Spleen (tissue), 11 donors: ENCODE measurements at regions not wholly inside any gene's neighbourhood (a gene's known extent, or its start where the extent isn't known, plus 50 kb on each side); places are given as distances from the start of the nearest gene placed in this dataset.

Experiments
- DNase-seq: peaks from one replicate; pipeline ENCODE4 v3.0.0-alpha.2; 2020
- H3K27ac ChIP-seq, 8 donors: fragments of 200-600 bp; sonication (generic) in 7 of 8; 1 replicate in 4 of 8; 2 replicates in 4 of 8; pipeline versions ENCODE4 v1.5.0 to v1.8.0; 2016 to 2021; ENCODE audit warnings: inconsistent platforms in 4 of 8, mild to moderate bottlenecking in 4 of 8, moderate library complexity in 1 of 8
- H3K27me3 ChIP-seq, 7 donors: fragments of 200-600 bp; sonication (generic) in 6 of 7; replicated peaks in 1 of 7; 1 replicate in 4 of 7; 2 replicates in 3 of 7; pipeline versions ENCODE4 v1.5.0 to v1.8.0; 2016 to 2021; ENCODE audit warnings: inconsistent platforms in 3 of 7, mild to moderate bottlenecking in 1 of 7
- H3K36me3 ChIP-seq, 6 donors: fragments of 200-600 bp; sonication (generic) in 5 of 6; 1 replicate in 4 of 6; 2 replicates in 2 of 6; pipeline versions ENCODE4 v1.5.0 to v1.8.0; 2016 to 2021; ENCODE audit warnings: inconsistent platforms in 2 of 6
- H3K4me1 ChIP-seq, 6 donors: fragments of 200-600 bp; sonication (generic) in 5 of 6; 1 replicate in 3 of 6; 2 replicates in 3 of 6; pipeline versions ENCODE4 v1.5.0 to v1.8.0; 2016 to 2021; ENCODE audit warnings: inconsistent platforms in 3 of 6
- H3K4me3 ChIP-seq, 8 donors: fragments of 200-600 bp; sonication (generic) in 7 of 8; 1 replicate in 4 of 8; 2 replicates in 4 of 8; pipeline versions ENCODE4 v1.5.0 to v1.8.0; 2016 to 2021; ENCODE audit warnings: inconsistent platforms in 4 of 8, mild to moderate bottlenecking in 4 of 8, moderate library complexity in 2 of 8
- H3K9me3 ChIP-seq, 8 donors: fragments of 200-600 bp; sonication (generic) in 7 of 8; 1 replicate in 4 of 8; 2 replicates in 4 of 8; pipeline versions ENCODE4 v1.5.0 to v1.8.0; 2016 to 2021; ENCODE audit warnings: inconsistent platforms in 4 of 8
- CTCF ChIP-seq, 11 experiments: fragments of 200-600 bp in 7 of 11; fragments of 450-650 bp in 4 of 11; sonication (generic) in 4 of 11; IDR thresholded peaks in 8 of 11; conservative IDR thresholded peaks in 3 of 11; 1 replicate in 7 of 11; 2 replicates in 4 of 11; pipeline versions ENCODE4 v1.4.0 to v1.8.0; 2016 to 2021; ENCODE audit warnings: antibody characterized with exemption in 11 of 11, inconsistent platforms in 4 of 11, mild to moderate bottlenecking in 1 of 11
- POLR2A ChIP-seq, 3 donors: fragments of 450-650 bp; IDR thresholded peaks; one replicate each; pipeline ENCODE4 v1.5.1; 2017; ENCODE audit warnings: antibody characterized with exemption in 3 of 3, mild to moderate bottlenecking in 1 of 3
- POLR2AphosphoS5 ChIP-seq, 3 donors: sonication (generic); formaldehyde crosslinking; IDR thresholded peaks; one replicate each; pipeline ENCODE4 v1.5.1; 2017; ENCODE audit warnings: antibody characterized with exemption in 3 of 3
- WGBS, 5 donors: extraction: QIAGEN DNeasy Blood & Tissue Kit in 3 of 5; methylation state at CpG; one replicate each; pipeline versions ENCODE4 v1.1.5 to v1.1.7; 2013 to 2018; 5-methylcytosine and 5-hydroxymethylcytosine counted together
- intact Hi-C: fragments of 100-400 bp; cut with DNase I; formaldehyde crosslinking; loops from one replicate; pipeline ENCODE4 v1.15.0; 2023; ENCODE audit warnings: low total_unique reads
- donor health status: healthy with polysubstance abuse.
- donor health status: DM: no; HTN: no; CAD: no; lungs with moderate emphysema.
- donor health status: DM: no; HTN: no; CAD: no.
- donor health status: Bipolar disorder and iron deficiency.
- donor health status: healthy.
- donor health status: DM: no; HTN: no; CAD: no.
- donor health status: DM: yes; HTN: yes; CAD: no.

GRCh38 chr16:26993963-26994362 lies 72.8 kb upstream of the C16orf82 start:
- Histone ChIP-seq H3K4me1 (no peaks in the 10 kb centered on the region), H3K9me3 (peaks cover 0 to 19% (median 13%) of the 10 kb centered on the region in 8 donors), H3K4me3 (no peak overlapping the region), H3K27ac (no peak overlapping the region), H3K36me3 (no peaks in the 10 kb centered on the region), H3K27me3 (peaks cover 0 to 43% (median 0%) of the 10 kb centered on the region in 7 donors)
- DNase-seq: no peak
- TF ChIP-seq POLR2AphosphoS5 (IDR thresholded peaks at IDR 0.05) (no peak), CTCF (IDR thresholded peaks at IDR 0.05 in 8 of 11, conservative IDR thresholded peaks at IDR 0.05 in 3 of 11) (no peak), POLR2A (IDR thresholded peaks at IDR 0.05) (no peak)
- intact Hi-C loops: no loop called here
- WGBS, 5 donors: 39 to 51% (median 45%) methylated on average over 5 of the region's 5 CpGs

GRCh38 chr16:26995522-26995921 lies 71.2 kb upstream of the C16orf82 start:
- peaks cover 0 to 19% (median 13%) of the 10 kb centered on the region in 8 donors for H3K9me3 ChIP-seq
- H3K36me3 ChIP-seq: no peaks in the 10 kb centered on the region
- no peak for DNase-seq
- H3K27ac ChIP-seq: no peak overlapping the region
- H3K4me3 ChIP-seq: no peak overlapping the region
- intact Hi-C loops: no loop called here
- 62 to 83% (median 75%) methylated on average over 4 of the region's 4 CpGs for WGBS, 5 donors
- H3K4me1 ChIP-seq: no peaks in the 10 kb centered on the region
- no peak for TF ChIP-seq POLR2AphosphoS5 (IDR thresholded peaks at IDR 0.05)
- TF ChIP-seq POLR2A (IDR thresholded peaks at IDR 0.05): no peak
- no peak for TF ChIP-seq CTCF (IDR thresholded peaks at IDR 0.05 in 8 of 11, conservative IDR thresholded peaks at IDR 0.05 in 3 of 11)
- H3K27me3 ChIP-seq: peaks cover 0 to 57% (median 0%) of the 10 kb centered on the region in 7 donors

GRCh38 chr16:27005386-27005785 lies 61.3 kb upstream of the C16orf82 start:
- no peak for DNase-seq
- peaks cover 0 to 20% (median 0%) of the 10 kb centered on the region in 7 donors for H3K27me3 ChIP-seq
- TF ChIP-seq POLR2A (IDR thresholded peaks at IDR 0.05) (no peak), CTCF (IDR thresholded peaks at IDR 0.05 in 8 of 11, conservative IDR thresholded peaks at IDR 0.05 in 3 of 11) (no peak), POLR2AphosphoS5 (IDR thresholded peaks at IDR 0.05) (no peak)
- peaks cover 0 to 14% (median 3%) of the 10 kb centered on the region in 8 donors for H3K9me3 ChIP-seq
- H3K27ac ChIP-seq: no peak overlapping the region
- no peaks in the 10 kb centered on the region for H3K4me1 ChIP-seq
- H3K4me3 ChIP-seq: no peak overlapping the region
- intact Hi-C loops: no loop called here
- no peaks in the 10 kb centered on the region for H3K36me3 ChIP-seq
